ENCODE measurements at regions not wholly inside any gene's neighbourhood (a gene's known extent, or its start where the extent isn't known, plus 50 kb on each side); places are given as distances from the start of the nearest gene placed in this dataset.

- H3K4me3 ChIP-seq (ENCODE audit: low read depth in 1 of 2, low read length in 2 of 2) = no peak overlapping the region
- H3K9me3 ChIP-seq (ENCODE audit: insufficient read depth, low read length, severe bottlenecking) = no peaks in the 10 kb centered on the region
- ATAC-seq (ENCODE audit: insufficient read depth, low read depth) (no peak), DNase-seq (no peak)
- no peaks in the 10 kb centered on the region for H4K20me1 ChIP-seq (ENCODE audit: insufficient read depth, low read length)
- no peaks in the 10 kb centered on the region for H3K79me2 ChIP-seq (ENCODE audit: insufficient read depth, low read length)
- H3K27ac ChIP-seq (ENCODE audit: low read length) = no peak overlapping the region
- no peak for TF ChIP-seq CTCF (IDR thresholded peaks at IDR 0.05; ENCODE audit: borderline replicate concordance, extremely low read depth, low read length, poor library complexity, severe bottlenecking)
- H3K4me2 ChIP-seq (ENCODE audit: insufficient read depth, low read length) = no peak overlapping the region
- H2AFZ ChIP-seq (ENCODE audit: low read depth, low read length) = no peak overlapping the region
- H3K27me3 ChIP-seq (ENCODE audit: insufficient read depth, low read length, poor library complexity) = no peaks in the 10 kb centered on the region
- H3K9ac ChIP-seq (ENCODE audit: low read depth, low read length) = no peak overlapping the region
- H3K36me3 ChIP-seq (ENCODE audit: insufficient read depth, low read length) = no peaks in the 10 kb centered on the region
- H3K4me1 ChIP-seq (ENCODE audit: insufficient read depth, low read length) = no peaks in the 10 kb centered on the region
Measured at GRCh38 chr15:87682527-87682926, 574.0 kb downstream of the NTRK3 start.

- no peak for TF ChIP-seq CTCF (IDR thresholded peaks at IDR 0.05; ENCODE audit: borderline replicate concordance, extremely low read depth, low read length, poor library complexity, severe bottlenecking)
- TF ChIP-seq EZH2 (IDR thresholded peaks at IDR 0.05; ENCODE audit: borderline replicate concordance, low read depth, low read length, severe bottlenecking) = no peak
- no peak overlapping the region for H3K4me2 ChIP-seq (ENCODE audit: insufficient read depth, low read length)
Measured at GRCh38 chr15:87681104-87681503, 575.4 kb downstream of the NTRK3 start.

GRCh38 chr15:87680208-87680607 lies 576.3 kb downstream of the NTRK3 start:
- Histone ChIP-seq H3K27ac (ENCODE audit: low read length) (no peak overlapping the region), H3K4me2 (ENCODE audit: insufficient read depth, low read length) (no peak overlapping the region), H3K4me3 (ENCODE audit: low read depth in 1 of 2, low read length in 2 of 2) (no peak overlapping the region), H3K27me3 (ENCODE audit: insufficient read depth, low read length, poor library complexity) (no peaks in the 10 kb centered on the region), H3K4me1 (ENCODE audit: insufficient read depth, low read length) (no peaks in the 10 kb centered on the region), H3K9me3 (ENCODE audit: insufficient read depth, low read length, severe bottlenecking) (no peaks in the 10 kb centered on the region), H4K20me1 (ENCODE audit: insufficient read depth, low read length) (no peaks in the 10 kb centered on the region), H3K36me3 (ENCODE audit: insufficient read depth, low read length) (no peaks in the 10 kb centered on the region), H2AFZ (ENCODE audit: low read depth, low read length) (no peak overlapping the region), H3K79me2 (ENCODE audit: insufficient read depth, low read length) (no peaks in the 10 kb centered on the region), H3K9ac (ENCODE audit: low read depth, low read length) (no peak overlapping the region)
- DNase-seq (no peak), ATAC-seq (ENCODE audit: insufficient read depth, low read depth) (no peak)
- TF ChIP-seq CTCF (IDR thresholded peaks at IDR 0.05; ENCODE audit: borderline replicate concordance, extremely low read depth, low read length, poor library complexity, severe bottlenecking) (no peak), EZH2 (IDR thresholded peaks at IDR 0.05; ENCODE audit: borderline replicate concordance, low read depth, low read length, severe bottlenecking) (no peak)

More at GRCh38 chr15:87681104-87681503, 575.4 kb downstream of the NTRK3 start:
- Histone ChIP-seq H3K4me1 (ENCODE audit: insufficient read depth, low read length) (no peaks in the 10 kb centered on the region), H3K27me3 (ENCODE audit: insufficient read depth, low read length, poor library complexity) (no peaks in the 10 kb centered on the region), H3K4me3 (ENCODE audit: low read depth in 1 of 2, low read length in 2 of 2) (no peak overlapping the region), H3K27ac (ENCODE audit: low read length) (no peak overlapping the region), H2AFZ (ENCODE audit: low read depth, low read length) (no peak overlapping the region), H3K9ac (ENCODE audit: low read depth, low read length) (no peak overlapping the region), H4K20me1 (ENCODE audit: insufficient read depth, low read length) (no peaks in the 10 kb centered on the region), H3K36me3 (ENCODE audit: insufficient read depth, low read length) (no peaks in the 10 kb centered on the region), H3K79me2 (ENCODE audit: insufficient read depth, low read length) (no peaks in the 10 kb centered on the region), H3K9me3 (ENCODE audit: insufficient read depth, low read length, severe bottlenecking) (no peaks in the 10 kb centered on the region)
- DNase-seq (peak; percentile 9), ATAC-seq (ENCODE audit: insufficient read depth, low read depth) (peak; percentile 54; the same call in 2 of the 3 replicates)

GRCh38 chr15:87675271-87675670 lies 581.3 kb downstream of the NTRK3 start:
- H3K36me3 ChIP-seq (ENCODE audit: insufficient read depth, low read length) = no peaks in the 10 kb centered on the region
- H3K9me3 ChIP-seq (ENCODE audit: insufficient read depth, low read length, severe bottlenecking) = no peaks in the 10 kb centered on the region
- no peak overlapping the region for H3K27ac ChIP-seq (ENCODE audit: low read length)
- no peaks in the 10 kb centered on the region for H4K20me1 ChIP-seq (ENCODE audit: insufficient read depth, low read length)
- no peak for ATAC-seq (ENCODE audit: insufficient read depth, low read depth)
- no peak overlapping the region for H3K4me2 ChIP-seq (ENCODE audit: insufficient read depth, low read length)
- no peak overlapping the region for H2AFZ ChIP-seq (ENCODE audit: low read depth, low read length)
- no peaks in the 10 kb centered on the region for H3K4me1 ChIP-seq (ENCODE audit: insufficient read depth, low read length)
- no peak overlapping the region for H3K4me3 ChIP-seq (ENCODE audit: low read depth in 1 of 2, low read length in 2 of 2)
- H3K9ac ChIP-seq (ENCODE audit: low read depth, low read length) = no peak overlapping the region
- no peak for TF ChIP-seq EZH2 (IDR thresholded peaks at IDR 0.05; ENCODE audit: borderline replicate concordance, low read depth, low read length, severe bottlenecking)
- TF ChIP-seq CTCF (IDR thresholded peaks at IDR 0.05; ENCODE audit: borderline replicate concordance, extremely low read depth, low read length, poor library complexity, severe bottlenecking) = no peak
- no peaks in the 10 kb centered on the region for H3K79me2 ChIP-seq (ENCODE audit: insufficient read depth, low read length)
- no peak for DNase-seq
- H3K27me3 ChIP-seq (ENCODE audit: insufficient read depth, low read length, poor library complexity) = no peaks in the 10 kb centered on the region
